ENCODE measurements at regions not wholly inside any gene's neighbourhood (a gene's known extent, or its start where the extent isn't known, plus 50 kb on each side); places are given as distances from the start of the nearest gene placed in this dataset.

DNA sequence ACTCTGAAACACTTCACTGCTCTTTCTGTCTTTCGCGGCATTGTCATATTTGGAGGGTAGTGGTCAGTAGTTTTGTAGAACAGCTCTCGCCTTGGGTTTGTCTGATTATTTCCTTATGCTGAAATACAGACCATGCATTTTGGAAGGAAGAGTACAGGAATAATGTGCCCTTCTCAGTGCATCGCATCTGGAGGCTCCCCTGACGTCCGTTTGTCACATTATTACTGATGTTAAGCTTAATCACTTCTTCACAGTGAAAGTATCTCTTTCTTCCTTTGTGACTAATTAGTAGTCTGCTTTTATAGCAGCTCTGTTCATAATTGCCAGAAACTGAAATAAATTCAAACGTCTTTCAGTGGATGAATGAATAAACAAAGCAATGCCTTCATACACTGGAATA, 85.7 kb upstream of the CXADR start:
- no peak for TF ChIP-seq POLR2A (IDR thresholded peaks at IDR 0.05)
- TF ChIP-seq, protein P1, sequence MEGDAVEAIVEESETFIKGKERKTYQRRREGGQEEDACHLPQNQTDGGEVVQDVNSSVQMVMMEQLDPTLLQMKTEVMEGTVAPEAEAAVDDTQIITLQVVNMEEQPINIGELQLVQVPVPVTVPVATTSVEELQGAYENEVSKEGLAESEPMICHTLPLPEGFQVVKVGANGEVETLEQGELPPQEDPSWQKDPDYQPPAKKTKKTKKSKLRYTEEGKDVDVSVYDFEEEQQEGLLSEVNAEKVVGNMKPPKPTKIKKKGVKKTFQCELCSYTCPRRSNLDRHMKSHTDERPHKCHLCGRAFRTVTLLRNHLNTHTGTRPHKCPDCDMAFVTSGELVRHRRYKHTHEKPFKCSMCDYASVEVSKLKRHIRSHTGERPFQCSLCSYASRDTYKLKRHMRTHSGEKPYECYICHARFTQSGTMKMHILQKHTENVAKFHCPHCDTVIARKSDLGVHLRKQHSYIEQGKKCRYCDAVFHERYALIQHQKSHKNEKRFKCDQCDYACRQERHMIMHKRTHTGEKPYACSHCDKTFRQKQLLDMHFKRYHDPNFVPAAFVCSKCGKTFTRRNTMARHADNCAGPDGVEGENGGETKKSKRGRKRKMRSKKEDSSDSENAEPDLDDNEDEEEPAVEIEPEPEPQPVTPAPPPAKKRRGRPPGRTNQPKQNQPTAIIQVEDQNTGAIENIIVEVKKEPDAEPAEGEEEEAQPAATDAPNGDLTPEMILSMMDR (IDR thresholded peaks at IDR 0.05) = no peak
